ENCODE measurements at regions not wholly inside any gene's neighbourhood (a gene's known extent, or its start where the extent isn't known, plus 50 kb on each side); places are given as distances from the start of the nearest gene placed in this dataset.

DNA sequence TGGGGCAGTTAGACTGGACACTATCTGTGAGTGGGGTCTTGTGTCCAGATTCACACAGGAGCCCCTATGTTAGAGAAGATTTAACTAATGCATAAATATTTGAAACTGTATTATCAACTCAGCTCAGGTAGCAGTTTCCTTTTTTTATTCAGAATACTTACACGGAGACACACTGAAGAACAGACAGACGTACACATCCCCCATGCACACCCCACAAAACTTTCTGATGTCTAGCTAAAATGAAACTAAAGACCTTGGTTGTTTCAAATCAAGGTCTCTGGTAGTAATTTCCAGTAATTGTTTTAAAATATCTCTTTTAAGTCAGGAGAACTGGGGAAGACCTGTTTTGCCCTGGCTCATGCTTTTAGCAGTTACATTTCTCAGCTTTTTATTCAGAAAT lies 55.7 kb upstream of the PRKCQ start:
- TF ChIP-seq YY1 (IDR thresholded peaks at IDR 0.05; ENCODE audit: insufficient read depth, insufficient read length) (no peak), ZNF274 (IDR thresholded peaks at IDR 0.05; ENCODE audit: low read depth, low read length) (no peak), SUZ12 (IDR thresholded peaks at IDR 0.05; ENCODE audit: extremely low read depth, insufficient read depth, insufficient read length) (no peak)

Measured in NT2/D1 (cell line).